Fibroblast of lung (primary cell): ENCODE measurements at regions not wholly inside any gene's neighbourhood (a gene's known extent, or its start where the extent isn't known, plus 50 kb on each side); places are given as distances from the start of the nearest gene placed in this dataset.
A peak's percentile ranks its signal among the peaks of the same experiment; 100 is the strongest.

Experiments
- DNase-seq, 2 donors: peaks; one replicate each; pipeline versions ENCODE4 v3.0.0 to v3.0.0-alpha.2; 2010; ENCODE audit warnings: low read depth in 2 of 2
- H2AFZ ChIP-seq: 2 replicates; pipeline ENCODE4 v1.5.1; 2012; ENCODE audit warnings: low read length, control low read depth, inconsistent platforms
- H3K27ac ChIP-seq: 2 replicates; pipeline ENCODE4 v1.5.1; 2011; ENCODE audit warnings: low read length, control low read depth; ENCODE audit not compliant: insufficient read depth
- H3K27me3 ChIP-seq: 2 replicates; pipeline ENCODE4 v1.5.1; 2011; ENCODE audit warnings: mild to moderate bottlenecking, low read length; ENCODE audit not compliant: control insufficient read depth, insufficient read depth
- H3K36me3 ChIP-seq: 2 replicates; pipeline ENCODE4 v1.5.1; 2011; ENCODE audit warnings: low read length; ENCODE audit not compliant: control insufficient read depth, insufficient read depth
- H3K4me1 ChIP-seq: 2 replicates; pipeline ENCODE4 v1.5.1; 2011; ENCODE audit warnings: low read length; ENCODE audit not compliant: control insufficient read depth, insufficient read depth; ENCODE audit errors: extremely low read depth
- H3K4me2 ChIP-seq: 2 replicates; pipeline ENCODE4 v1.5.1; 2011; ENCODE audit warnings: low read length, control low read depth; ENCODE audit not compliant: insufficient read depth; ENCODE audit errors: extremely low read depth
- H3K4me3 ChIP-seq, 4 experiments: fragments of 200-600 bp in 1 of 4; sonication (generic) in 1 of 4; replicated peaks in 1 of 4; 2 replicates each; pipeline ENCODE4 v1.5.1; 2011 to 2016; ENCODE audit warnings: low read length in 4 of 4, low read depth in 3 of 4, mild to moderate bottlenecking in 3 of 4, control low read depth in 2 of 4, inconsistent platforms in 1 of 4, mixed read lengths in 1 of 4; ENCODE audit not compliant: insufficient read depth in 1 of 4; ENCODE audit errors: control extremely low read depth in 1 of 4
- H3K79me2 ChIP-seq: 2 replicates; pipeline ENCODE4 v1.5.1; 2012; ENCODE audit warnings: mild to moderate bottlenecking, low read length, inconsistent platforms; ENCODE audit not compliant: control insufficient read depth, insufficient read depth
- H3K9ac ChIP-seq: 2 replicates; pipeline ENCODE4 v1.5.1; 2011; ENCODE audit warnings: mild to moderate bottlenecking, low read length, control low read depth; ENCODE audit not compliant: insufficient read depth
- H3K9me3 ChIP-seq: 2 replicates; pipeline ENCODE4 v1.5.1; 2012; ENCODE audit warnings: low read depth, low read length; ENCODE audit not compliant: control insufficient read depth, insufficient read depth
- H4K20me1 ChIP-seq: 2 replicates; pipeline ENCODE4 v1.5.1; 2011; ENCODE audit warnings: low read length; ENCODE audit not compliant: control insufficient read depth, insufficient read depth; ENCODE audit errors: extremely low read depth
- EZH2 ChIP-seq: IDR thresholded peaks from 2 replicates; pipeline ENCODE4 v1.5.1; 2012; ENCODE audit warnings: low read length, control low read depth, mild to moderate bottlenecking; ENCODE audit errors: missing control alignments
- TF ChIP-seq, protein P1 (sequence below), 2 donors: IDR thresholded peaks in 1 of 2; conservative IDR thresholded peaks in 1 of 2; 1 replicate in 1 of 2; 2 replicates in 1 of 2; pipeline ENCODE4 v1.5.1; 2011 to 2012; ENCODE audit warnings: low read length in 2 of 2, control low read depth in 1 of 2, inconsistent platforms in 1 of 2, low read depth in 1 of 2, mild to moderate bottlenecking in 1 of 2

DNA sequence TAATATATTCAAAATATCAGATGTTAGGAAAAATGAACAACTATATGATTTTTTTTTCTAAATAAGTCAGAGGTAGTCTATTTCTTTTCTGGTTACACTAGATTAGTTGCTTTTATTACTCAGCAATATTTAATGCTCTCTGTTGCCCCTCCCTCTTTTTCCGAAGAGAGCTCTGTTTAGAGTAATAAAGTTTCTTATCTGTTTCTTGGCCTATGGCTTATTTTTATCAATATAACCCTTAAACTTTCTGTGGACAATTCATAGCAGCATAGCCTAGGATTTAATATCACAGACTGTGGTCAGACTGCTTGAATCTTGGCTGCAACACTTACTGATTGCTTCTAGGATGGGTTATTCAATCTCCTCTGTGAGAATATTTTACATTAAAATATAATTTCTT, 2315.4 kb upstream of the AGA start:
- no peaks in the 10 kb centered on the region for H3K79me2 ChIP-seq
- no peaks in the 10 kb centered on the region for H3K36me3 ChIP-seq
- no peaks in the 10 kb centered on the region for H3K4me1 ChIP-seq
- no peak overlapping the region for H3K27ac ChIP-seq
- H4K20me1 ChIP-seq: no peaks in the 10 kb centered on the region
- no peak for DNase-seq
- no peak overlapping the region for H3K9ac ChIP-seq
- H3K9me3 ChIP-seq: no peaks in the 10 kb centered on the region
- no peak overlapping the region for H3K4me2 ChIP-seq
- no peak for TF ChIP-seq EZH2
- TF ChIP-seq, protein P1, sequence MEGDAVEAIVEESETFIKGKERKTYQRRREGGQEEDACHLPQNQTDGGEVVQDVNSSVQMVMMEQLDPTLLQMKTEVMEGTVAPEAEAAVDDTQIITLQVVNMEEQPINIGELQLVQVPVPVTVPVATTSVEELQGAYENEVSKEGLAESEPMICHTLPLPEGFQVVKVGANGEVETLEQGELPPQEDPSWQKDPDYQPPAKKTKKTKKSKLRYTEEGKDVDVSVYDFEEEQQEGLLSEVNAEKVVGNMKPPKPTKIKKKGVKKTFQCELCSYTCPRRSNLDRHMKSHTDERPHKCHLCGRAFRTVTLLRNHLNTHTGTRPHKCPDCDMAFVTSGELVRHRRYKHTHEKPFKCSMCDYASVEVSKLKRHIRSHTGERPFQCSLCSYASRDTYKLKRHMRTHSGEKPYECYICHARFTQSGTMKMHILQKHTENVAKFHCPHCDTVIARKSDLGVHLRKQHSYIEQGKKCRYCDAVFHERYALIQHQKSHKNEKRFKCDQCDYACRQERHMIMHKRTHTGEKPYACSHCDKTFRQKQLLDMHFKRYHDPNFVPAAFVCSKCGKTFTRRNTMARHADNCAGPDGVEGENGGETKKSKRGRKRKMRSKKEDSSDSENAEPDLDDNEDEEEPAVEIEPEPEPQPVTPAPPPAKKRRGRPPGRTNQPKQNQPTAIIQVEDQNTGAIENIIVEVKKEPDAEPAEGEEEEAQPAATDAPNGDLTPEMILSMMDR (conservative IDR thresholded peaks at IDR 0.05 in 1 of 2, IDR thresholded peaks at IDR 0.05 in 1 of 2; ENCODE audit: low read depth in 1 of 2, low read length in 2 of 2): no peak
- no peak overlapping the region for H2AFZ ChIP-seq
- H3K4me3 ChIP-seq: no peak overlapping the region
- no peaks in the 10 kb centered on the region for H3K27me3 ChIP-seq

- Histone ChIP-seq H3K27me3 (no peaks in the 10 kb centered on the region), H3K4me3 (no peak overlapping the region), H3K79me2 (no peaks in the 10 kb centered on the region), H3K4me2 (no peak overlapping the region), H3K9me3 (no peaks in the 10 kb centered on the region), H3K9ac (no peak overlapping the region), H3K36me3 (no peaks in the 10 kb centered on the region), H2AFZ (no peak overlapping the region), H3K27ac (no peak overlapping the region), H4K20me1 (no peaks in the 10 kb centered on the region), H3K4me1 (no peaks in the 10 kb centered on the region)
- no peak for TF ChIP-seq EZH2
- DNase-seq: no peak
These were observed 2320.6 kb upstream of the AGA start for GRCh38 chr4:179762840-179763239.

DNA sequence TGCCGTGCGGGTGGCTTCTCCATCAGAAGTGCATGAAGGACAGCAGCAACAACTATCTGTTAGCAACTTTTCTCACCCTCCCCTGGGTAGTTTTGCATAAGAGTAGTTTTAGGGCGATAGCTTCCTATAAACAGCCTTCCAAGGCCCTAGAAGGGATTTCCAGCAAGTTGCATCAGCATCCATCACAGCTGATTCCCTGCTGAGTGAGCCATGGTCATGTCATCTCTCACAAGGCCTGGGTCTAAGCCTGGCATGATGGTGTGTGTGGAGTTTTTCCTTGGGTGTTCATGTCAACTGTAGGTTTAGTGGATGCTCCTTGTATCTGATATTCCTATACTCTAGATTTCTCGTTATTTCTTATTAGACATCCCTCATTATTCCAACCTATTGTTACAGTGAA, 2324.7 kb upstream of the AGA start:
- no peaks in the 10 kb centered on the region for H3K79me2 ChIP-seq
- H3K4me1 ChIP-seq: no peaks in the 10 kb centered on the region
- peak in 1 of 2 donors; percentile 46 for DNase-seq

More for the DNA sequence above, 2324.7 kb upstream of the AGA start:
- Histone ChIP-seq H3K27ac (no peak overlapping the region), H4K20me1 (no peaks in the 10 kb centered on the region), H3K9ac (no peak overlapping the region), H3K4me3 (no peak overlapping the region), H3K4me2 (no peak overlapping the region), H2AFZ (no peak overlapping the region), H3K27me3 (no peaks in the 10 kb centered on the region), H3K9me3 (no peaks in the 10 kb centered on the region), H3K36me3 (no peaks in the 10 kb centered on the region)
- no peak for TF ChIP-seq EZH2
- TF ChIP-seq, protein P1 (conservative IDR thresholded peaks at IDR 0.05 in 1 of 2, IDR thresholded peaks at IDR 0.05 in 1 of 2; ENCODE audit: low read depth in 1 of 2, low read length in 2 of 2): no peak
